GM12875 (cell line): ENCODE measurements at regions not wholly inside any gene's neighbourhood (a gene's known extent, or its start where the extent isn't known, plus 50 kb on each side); places are given as distances from the start of the nearest gene placed in this dataset.

Experiments
- H3K4me3 ChIP-seq: one replicate; pipeline ENCODE4 v1.5.1; 2011; ENCODE audit warnings: low read depth, low read length, control low read depth
- CTCF ChIP-seq: IDR thresholded peaks from 2 replicates; pipeline ENCODE4 v1.5.1; 2011; ENCODE audit warnings: low read depth, mild to moderate bottlenecking, control low read depth, inconsistent platforms, low read length, moderate library complexity, borderline replicate concordance; ENCODE audit not compliant: insufficient read depth

- H3K4me3 ChIP-seq = no peak overlapping the region
- TF ChIP-seq CTCF = no peak
These were observed 56.8 kb upstream of the TPM1 start for GRCh38 chr15:62985768-62986167.

GRCh38 chr15:62986948-62987347 lies 55.6 kb upstream of the TPM1 start:
- no peak overlapping the region for H3K4me3 ChIP-seq
- no peak for TF ChIP-seq CTCF

GRCh38 chr15:62988701-62989100 lies 53.8 kb upstream of the TPM1 start:
- H3K4me3 ChIP-seq = no peak overlapping the region
- TF ChIP-seq CTCF = no peak

- no peak for TF ChIP-seq CTCF
- H3K4me3 ChIP-seq = no peak overlapping the region
These were observed 53.0 kb upstream of the TPM1 start for GRCh38 chr15:62989366-62990055.

- H3K4me3 ChIP-seq = no peak overlapping the region
- TF ChIP-seq CTCF = no peak
These were observed 50.8 kb upstream of the TPM1 start for GRCh38 chr15:62991698-62992097.

GRCh38 chr15:62992302-62992701 lies 50.2 kb upstream of the TPM1 start:
- H3K4me3 ChIP-seq = no peak overlapping the region
- no peak for TF ChIP-seq CTCF
